Caco-2 (cell line): ENCODE measurements at regions not wholly inside any gene's neighbourhood (a gene's known extent, or its start where the extent isn't known, plus 50 kb on each side); places are given as distances from the start of the nearest gene placed in this dataset.

ENCODE experiments used
- BruUV-seq: library from RNA; stranded (reverse); fragments of 400-500 nt; replicated peaks from 2 replicates; lab custom pipeline; 2021; lab: Mats Ljungman, UMichigan
- CTCF ChIA-PET: fragments of 300-600 bp; sonication (Branson Sonifier 250); formaldehyde crosslinking; loops from one replicate; lab custom pipeline; 2022; ENCODE audit warnings: antibody characterized with exemption; lab: Charles Lee
- POLR2A ChIA-PET: fragments of 300-600 bp; sonication (Branson Sonifier 250); formaldehyde crosslinking; loops from one replicate; lab custom pipeline; 2022; ENCODE audit warnings: antibody characterized with exemption; lab: Charles Lee
- DNase-seq, 2 experiments: peaks; one replicate each; pipeline versions ENCODE4 v3.0.0 to v3.0.0-alpha.2; 2020 to 2022
- H3K27me3 ChIP-seq: replicated peaks from 2 replicates; pipeline ENCODE4 v1.6.0; 2011; ENCODE audit warnings: low read length; ENCODE audit not compliant: control insufficient read depth, insufficient read depth
- H3K36me3 ChIP-seq: 2 replicates; pipeline ENCODE4 v1.5.1; 2011; ENCODE audit warnings: low read length; ENCODE audit not compliant: control insufficient read depth, insufficient read depth
- H3K4me1 ChIP-seq: fragments of 250-450 bp; sonication (Bioruptor Pico); 2 replicates; pipeline ENCODE4 v1.5.1; 2020; ENCODE audit warnings: mild to moderate bottlenecking
- H3K4me3 ChIP-seq: 2 replicates; pipeline ENCODE4 v1.5.1; 2011; ENCODE audit warnings: low read depth, mild to moderate bottlenecking, control low read depth, low read length
- H3K9me3 ChIP-seq: fragments of 250-450 bp; sonication (Bioruptor Pico); 2 replicates; pipeline ENCODE4 v1.5.1; 2020; ENCODE audit warnings: mild to moderate bottlenecking, moderate library complexity
- H3K27ac Mint-ChIP-seq: one replicate; pipeline ENCODE4 v1.8.0; 2022; ENCODE audit warnings: mixed read lengths; ENCODE audit not compliant: unreplicated experiment
- H3K27me3 Mint-ChIP-seq: one replicate; pipeline ENCODE4 v1.8.0; 2022; ENCODE audit warnings: mixed read lengths; ENCODE audit not compliant: insufficient read depth, unreplicated experiment
- H3K36me3 Mint-ChIP-seq: one replicate; pipeline ENCODE4 v1.8.0; 2022; ENCODE audit warnings: mild to moderate bottlenecking, mixed read lengths; ENCODE audit not compliant: insufficient read depth, unreplicated experiment
- H3K4me1 Mint-ChIP-seq: one replicate; pipeline ENCODE4 v1.8.0; 2022; ENCODE audit warnings: low read depth, mixed read lengths; ENCODE audit not compliant: unreplicated experiment
- H3K4me3 Mint-ChIP-seq: one replicate; pipeline ENCODE4 v1.8.0; 2022; ENCODE audit warnings: mild to moderate bottlenecking, moderate library complexity, mixed read lengths; ENCODE audit not compliant: unreplicated experiment
- H3K9me3 Mint-ChIP-seq: one replicate; pipeline ENCODE4 v1.8.0; 2022; ENCODE audit warnings: mixed read lengths; ENCODE audit not compliant: unreplicated experiment
- CTCF ChIP-seq, 2 experiments: fragments of 200-600 bp in 1 of 2; IDR thresholded peaks; 1 replicate in 1 of 2; 2 replicates in 1 of 2; pipeline versions ENCODE4 v1.5.1 to v1.8.0; 2011 to 2022; ENCODE audit warnings: antibody characterized with exemption in 1 of 2, control low read depth in 1 of 2, inconsistent platforms in 1 of 2, low read depth in 1 of 2, low read length in 1 of 2, mild to moderate bottlenecking in 1 of 2, moderate library complexity in 1 of 2; ENCODE audit not compliant: insufficient read depth in 1 of 2, severe bottlenecking in 1 of 2, unreplicated experiment in 1 of 2
- intact Hi-C: fragments of 100-400 bp; cut with micrococcal nuclease; formaldehyde crosslinking; loops from one replicate; pipeline ENCODE4 v1.10.0; 2022; ENCODE audit not compliant: unreplicated experiment

GRCh38 chr20:62535964-62536363 is 60.2 kb upstream of the GATA5 start:
- Mint-ChIP-seq H3K27ac (no peak overlapping the region), H3K4me3 (no peak overlapping the region), H3K9me3 (no peaks in the 10 kb centered on the region), H3K27me3 (no peaks in the 10 kb centered on the region), H3K36me3 (no peaks in the 10 kb centered on the region), H3K4me1 (no peaks in the 10 kb centered on the region)
- DNase-seq, result no peak
- H3K36me3 ChIP-seq, result no peaks in the 10 kb centered on the region
- H3K4me1 ChIP-seq, result peaks cover 9% of the 10 kb centered on the region; the same call in 1 of the 2 replicates
- CTCF ChIA-PET, result no interaction called here
- POLR2A ChIA-PET, result no interaction called here
- no peaks in the 10 kb centered on the region for H3K27me3 ChIP-seq
- no peak for TF ChIP-seq CTCF (IDR thresholded peaks at IDR 0.05; ENCODE audit: insufficient read depth in 1 of 2, low read depth in 1 of 2, low read length in 1 of 2, severe bottlenecking in 1 of 2, unreplicated experiment in 1 of 2)
- no TSS peak for BruUV-seq
- no peak overlapping the region for H3K4me3 ChIP-seq
- intact Hi-C loops, result no loop called here
- no peaks in the 10 kb centered on the region for H3K9me3 ChIP-seq

- Mint-ChIP-seq H3K27ac (no peak overlapping the region), H3K27me3 (no peaks in the 10 kb centered on the region), H3K36me3 (no peaks in the 10 kb centered on the region), H3K9me3 (no peaks in the 10 kb centered on the region), H3K4me1 (no peaks in the 10 kb centered on the region), H3K4me3 (no peak overlapping the region)
- intact Hi-C loops, result no loop called here
- H3K36me3 ChIP-seq, result no peaks in the 10 kb centered on the region
- ChIA-PET CTCF (interaction anchor here (0.6 kb wide), 1 partner anchor 235 kb away, joined by 3 read pairs; no protein-coding TSS in a partner anchor), POLR2A (interaction anchor here (0.7 kb wide), 1 partner anchor 74 kb away, joined by 4 read pairs; no protein-coding TSS in a partner anchor)
- no peaks in the 10 kb centered on the region for H3K27me3 ChIP-seq
- TF ChIP-seq CTCF (IDR thresholded peaks at IDR 0.05; ENCODE audit: insufficient read depth in 1 of 2, low read depth in 1 of 2, low read length in 1 of 2, severe bottlenecking in 1 of 2, unreplicated experiment in 1 of 2), result no peak
- no peak for DNase-seq
- BruUV-seq, result no TSS peak
- H3K4me1 ChIP-seq, result peaks cover 9% of the 10 kb centered on the region; the same call in 1 of the 2 replicates
- no peak overlapping the region for H3K4me3 ChIP-seq
- no peaks in the 10 kb centered on the region for H3K9me3 ChIP-seq
Measured at GRCh38 chr20:62536871-62537401, 61.1 kb upstream of the GATA5 start.

GRCh38 chr20:62537649-62538292 is 62.0 kb upstream of the GATA5 start:
- Mint-ChIP-seq H3K36me3 (peaks cover 4% of the 10 kb centered on the region), H3K4me3 (no peak overlapping the region), H3K9me3 (no peaks in the 10 kb centered on the region), H3K27me3 (no peaks in the 10 kb centered on the region), H3K4me1 (no peaks in the 10 kb centered on the region), H3K27ac (no peak overlapping the region)
- no peaks in the 10 kb centered on the region for H3K27me3 ChIP-seq
- ChIA-PET CTCF (interaction anchor here (0.6 kb wide), 1 partner anchor 236 kb away, joined by 3 read pairs; no protein-coding TSS in a partner anchor), POLR2A (interaction anchor here (0.6 kb wide), 1 partner anchor 194 kb away, joined by 4 read pairs; no protein-coding TSS in a partner anchor)
- intact Hi-C loops, result no loop called here
- no TSS peak for BruUV-seq
- H3K9me3 ChIP-seq, result no peaks in the 10 kb centered on the region
- no peaks in the 10 kb centered on the region for H3K36me3 ChIP-seq
- TF ChIP-seq CTCF (IDR thresholded peaks at IDR 0.05; ENCODE audit: insufficient read depth in 1 of 2, low read depth in 1 of 2, low read length in 1 of 2, severe bottlenecking in 1 of 2, unreplicated experiment in 1 of 2), result peak; percentile 3 to 28
- no peak for DNase-seq
- H3K4me3 ChIP-seq, result no peak overlapping the region
- peaks cover 9% of the 10 kb centered on the region for H3K4me1 ChIP-seq
